ENCODE measurements at regions not wholly inside any gene's neighbourhood (a gene's known extent, or its start where the extent isn't known, plus 50 kb on each side); places are given as distances from the start of the nearest gene placed in this dataset.

GRCh38 chr18:69349912-69350597, 50.6 kb upstream of the DOK6 start:
- no peak for DNase-seq

All from NCI-H2171 (cell line).